NK-92 treated with Interleukin-12 subunit alpha and Interleukin-12 subunit beta, amount 100 ng/mL, for 24 hours (cell line): ENCODE measurements at regions not wholly inside any gene's neighbourhood (a gene's known extent, or its start where the extent isn't known, plus 50 kb on each side); places are given as distances from the start of the nearest gene placed in this dataset.
"Not testable (repeated sequence)": the region's sequence is repeated elsewhere in the genome, so short reads cannot be mapped to it uniquely, and the experiment has no call there.

Experiments used
- DNase-seq: peaks from one replicate; lab custom pipeline; 2025; lab: John Stamatoyannopoulos, UW

GRCh38 chr12:131627151-131628022 lies 83.5 kb upstream of the SFSWAP start:
- not testable (repeated sequence) for DNase-seq

GRCh38 chr12:131628023-131628740 lies 82.7 kb upstream of the SFSWAP start:
- DNase-seq: no peak

GRCh38 chr12:131628766-131629448 lies 82.0 kb upstream of the SFSWAP start:
- no peak for DNase-seq

- DNase-seq: no peak
These were observed 79.7 kb upstream of the SFSWAP start for GRCh38 chr12:131631230-131631629.

GRCh38 chr12:131631889-131632651 lies 78.8 kb upstream of the SFSWAP start:
- not testable (repeated sequence) for DNase-seq

- DNase-seq: not testable (repeated sequence)
These were observed 78.3 kb upstream of the SFSWAP start for GRCh38 chr12:131632652-131633023.

GRCh38 chr12:131633610-131634009 lies 77.3 kb upstream of the SFSWAP start:
- DNase-seq: not testable (repeated sequence)

- DNase-seq: no peak
These were observed 76.9 kb upstream of the SFSWAP start for GRCh38 chr12:131634037-131634436.

- DNase-seq: not testable (repeated sequence)
These were observed 75.9 kb upstream of the SFSWAP start for GRCh38 chr12:131635012-131635411.

- no peak for DNase-seq
These were observed 75.3 kb upstream of the SFSWAP start for GRCh38 chr12:131635491-131636122.

GRCh38 chr12:131636266-131636665 lies 74.6 kb upstream of the SFSWAP start:
- no peak for DNase-seq

GRCh38 chr12:131636940-131637750 lies 73.7 kb upstream of the SFSWAP start:
- no peak for DNase-seq

GRCh38 chr12:131637986-131638385 lies 72.9 kb upstream of the SFSWAP start:
- DNase-seq: no peak

GRCh38 chr12:131639270-131639940 lies 71.5 kb upstream of the SFSWAP start:
- no peak for DNase-seq

- no peak for DNase-seq
These were observed 70.4 kb upstream of the SFSWAP start for GRCh38 chr12:131640525-131640924.

- DNase-seq: no peak
These were observed 69.6 kb upstream of the SFSWAP start for GRCh38 chr12:131641315-131641714.

GRCh38 chr12:131642101-131642540 lies 68.8 kb upstream of the SFSWAP start:
- DNase-seq: no peak

- no peak for DNase-seq
These were observed 68.1 kb upstream of the SFSWAP start for GRCh38 chr12:131642771-131643170.

- no peak for DNase-seq
These were observed 67.0 kb upstream of the SFSWAP start for GRCh38 chr12:131643631-131644452.
